Caco-2 (cell line): ENCODE measurements at regions not wholly inside any gene's neighbourhood (a gene's known extent, or its start where the extent isn't known, plus 50 kb on each side); places are given as distances from the start of the nearest gene placed in this dataset.

Experiments used
- BruUV-seq: library from RNA; stranded (reverse); fragments of 400-500 nt; replicated peaks from 2 replicates; lab custom pipeline; 2021; lab: Mats Ljungman, UMichigan
- CTCF ChIA-PET: fragments of 300-600 bp; sonication (Branson Sonifier 250); formaldehyde crosslinking; loops from one replicate; lab custom pipeline; 2022; ENCODE audit warnings: antibody characterized with exemption; lab: Charles Lee
- POLR2A ChIA-PET: fragments of 300-600 bp; sonication (Branson Sonifier 250); formaldehyde crosslinking; loops from one replicate; lab custom pipeline; 2022; ENCODE audit warnings: antibody characterized with exemption; lab: Charles Lee
- DNase-seq, 2 experiments: peaks; one replicate each; pipeline versions ENCODE4 v3.0.0 to v3.0.0-alpha.2; 2020 to 2022
- H3K27me3 ChIP-seq: replicated peaks from 2 replicates; pipeline ENCODE4 v1.6.0; 2011; ENCODE audit warnings: low read length; ENCODE audit not compliant: control insufficient read depth, insufficient read depth
- H3K36me3 ChIP-seq: 2 replicates; pipeline ENCODE4 v1.5.1; 2011; ENCODE audit warnings: low read length; ENCODE audit not compliant: control insufficient read depth, insufficient read depth
- H3K4me1 ChIP-seq: fragments of 250-450 bp; sonication (Bioruptor Pico); 2 replicates; pipeline ENCODE4 v1.5.1; 2020; ENCODE audit warnings: mild to moderate bottlenecking
- H3K4me3 ChIP-seq: 2 replicates; pipeline ENCODE4 v1.5.1; 2011; ENCODE audit warnings: low read depth, mild to moderate bottlenecking, control low read depth, low read length
- H3K9me3 ChIP-seq: fragments of 250-450 bp; sonication (Bioruptor Pico); 2 replicates; pipeline ENCODE4 v1.5.1; 2020; ENCODE audit warnings: mild to moderate bottlenecking, moderate library complexity
- H3K27ac Mint-ChIP-seq: one replicate; pipeline ENCODE4 v1.8.0; 2022; ENCODE audit warnings: mixed read lengths; ENCODE audit not compliant: unreplicated experiment
- H3K27me3 Mint-ChIP-seq: one replicate; pipeline ENCODE4 v1.8.0; 2022; ENCODE audit warnings: mixed read lengths; ENCODE audit not compliant: insufficient read depth, unreplicated experiment
- H3K36me3 Mint-ChIP-seq: one replicate; pipeline ENCODE4 v1.8.0; 2022; ENCODE audit warnings: mild to moderate bottlenecking, mixed read lengths; ENCODE audit not compliant: insufficient read depth, unreplicated experiment
- H3K4me1 Mint-ChIP-seq: one replicate; pipeline ENCODE4 v1.8.0; 2022; ENCODE audit warnings: low read depth, mixed read lengths; ENCODE audit not compliant: unreplicated experiment
- H3K4me3 Mint-ChIP-seq: one replicate; pipeline ENCODE4 v1.8.0; 2022; ENCODE audit warnings: mild to moderate bottlenecking, moderate library complexity, mixed read lengths; ENCODE audit not compliant: unreplicated experiment
- H3K9me3 Mint-ChIP-seq: one replicate; pipeline ENCODE4 v1.8.0; 2022; ENCODE audit warnings: mixed read lengths; ENCODE audit not compliant: unreplicated experiment
- intact Hi-C: fragments of 100-400 bp; cut with micrococcal nuclease; formaldehyde crosslinking; loops from one replicate; pipeline ENCODE4 v1.10.0; 2022; ENCODE audit not compliant: unreplicated experiment
- TF ChIP-seq, protein P1 (sequence below), 2 experiments: fragments of 200-600 bp in 1 of 2; IDR thresholded peaks; 1 replicate in 1 of 2; 2 replicates in 1 of 2; pipeline versions ENCODE4 v1.5.1 to v1.8.0; 2011 to 2022; ENCODE audit warnings: antibody characterized with exemption in 1 of 2, control low read depth in 1 of 2, inconsistent platforms in 1 of 2, low read depth in 1 of 2, low read length in 1 of 2, mild to moderate bottlenecking in 1 of 2, moderate library complexity in 1 of 2; ENCODE audit not compliant: insufficient read depth in 1 of 2, severe bottlenecking in 1 of 2, unreplicated experiment in 1 of 2

DNA sequence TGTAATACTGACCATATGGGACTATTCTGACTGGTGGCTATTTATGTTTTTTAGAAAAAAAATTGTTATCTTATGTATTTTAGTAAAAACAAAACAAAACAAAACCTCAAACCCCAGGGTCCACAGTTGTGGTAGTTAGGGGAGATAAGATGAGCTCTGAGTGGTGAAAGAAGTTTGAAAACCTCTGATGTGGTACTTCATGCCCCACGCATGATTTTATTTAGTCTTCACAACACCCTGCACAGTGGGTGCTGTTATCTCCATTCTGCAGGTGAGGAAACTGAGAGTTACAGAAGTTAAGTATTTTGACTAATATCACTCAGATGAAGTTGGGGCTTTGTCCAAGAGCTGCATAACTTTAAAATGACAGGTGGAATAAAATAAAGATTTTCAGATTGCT, 230.6 kb upstream of the TRPC5 start:
- CTCF ChIA-PET, result no interaction called here
- peaks cover 2% of the 10 kb centered on the region for H3K27me3 Mint-ChIP-seq

DNA sequence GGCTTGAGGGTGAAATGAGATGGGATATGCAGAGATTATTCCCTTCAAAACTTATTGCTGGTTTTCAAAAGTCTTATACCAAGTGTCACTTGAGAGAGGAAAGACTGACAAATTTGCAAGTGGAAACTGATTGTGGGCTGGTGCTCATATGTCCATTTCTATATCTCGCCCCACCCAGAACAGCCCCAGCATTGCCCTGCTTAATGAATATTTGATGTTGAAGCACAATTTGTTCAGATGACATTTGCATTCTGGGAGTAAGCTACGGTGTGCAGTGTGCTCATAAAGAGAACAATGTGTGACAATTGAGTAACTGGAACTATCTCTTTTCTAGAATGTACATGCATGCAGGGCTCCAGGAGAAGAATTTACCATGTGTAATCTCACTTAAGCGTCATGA, 223.5 kb upstream of the TRPC5 start:
- Mint-ChIP-seq H3K4me1 (no peaks in the 10 kb centered on the region), H3K27ac (no peak overlapping the region), H3K9me3 (no peaks in the 10 kb centered on the region), H3K4me3 (no peak overlapping the region), H3K36me3 (no peaks in the 10 kb centered on the region), H3K27me3 (no peaks in the 10 kb centered on the region)
- intact Hi-C loops, result no loop called here
- DNase-seq, result no peak
- H3K27me3 ChIP-seq, result no peaks in the 10 kb centered on the region
- H3K36me3 ChIP-seq, result no peaks in the 10 kb centered on the region
- ChIA-PET CTCF (no interaction called here), POLR2A (no interaction called here)
- TF ChIP-seq, protein P1, sequence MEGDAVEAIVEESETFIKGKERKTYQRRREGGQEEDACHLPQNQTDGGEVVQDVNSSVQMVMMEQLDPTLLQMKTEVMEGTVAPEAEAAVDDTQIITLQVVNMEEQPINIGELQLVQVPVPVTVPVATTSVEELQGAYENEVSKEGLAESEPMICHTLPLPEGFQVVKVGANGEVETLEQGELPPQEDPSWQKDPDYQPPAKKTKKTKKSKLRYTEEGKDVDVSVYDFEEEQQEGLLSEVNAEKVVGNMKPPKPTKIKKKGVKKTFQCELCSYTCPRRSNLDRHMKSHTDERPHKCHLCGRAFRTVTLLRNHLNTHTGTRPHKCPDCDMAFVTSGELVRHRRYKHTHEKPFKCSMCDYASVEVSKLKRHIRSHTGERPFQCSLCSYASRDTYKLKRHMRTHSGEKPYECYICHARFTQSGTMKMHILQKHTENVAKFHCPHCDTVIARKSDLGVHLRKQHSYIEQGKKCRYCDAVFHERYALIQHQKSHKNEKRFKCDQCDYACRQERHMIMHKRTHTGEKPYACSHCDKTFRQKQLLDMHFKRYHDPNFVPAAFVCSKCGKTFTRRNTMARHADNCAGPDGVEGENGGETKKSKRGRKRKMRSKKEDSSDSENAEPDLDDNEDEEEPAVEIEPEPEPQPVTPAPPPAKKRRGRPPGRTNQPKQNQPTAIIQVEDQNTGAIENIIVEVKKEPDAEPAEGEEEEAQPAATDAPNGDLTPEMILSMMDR (IDR thresholded peaks at IDR 0.05; ENCODE audit: insufficient read depth in 1 of 2, low read depth in 1 of 2, low read length in 1 of 2, severe bottlenecking in 1 of 2, unreplicated experiment in 1 of 2), result no peak
- no peaks in the 10 kb centered on the region for H3K4me1 ChIP-seq
- no peak overlapping the region for H3K4me3 ChIP-seq
- BruUV-seq, result no TSS peak
- H3K9me3 ChIP-seq, result no peaks in the 10 kb centered on the region

More for the DNA sequence above, 230.6 kb upstream of the TRPC5 start:
- Histone ChIP-seq H3K4me1 (no peaks in the 10 kb centered on the region), H3K4me3 (no peak overlapping the region), H3K9me3 (no peaks in the 10 kb centered on the region), H3K27me3 (no peaks in the 10 kb centered on the region), H3K36me3 (no peaks in the 10 kb centered on the region)
- intact Hi-C loops, result no loop called here
- Mint-ChIP-seq H3K36me3 (no peaks in the 10 kb centered on the region), H3K27ac (no peak overlapping the region), H3K9me3 (no peaks in the 10 kb centered on the region), H3K4me3 (no peak overlapping the region), H3K4me1 (no peaks in the 10 kb centered on the region)
- POLR2A ChIA-PET, result no interaction called here
- no peak for DNase-seq
- TF ChIP-seq, protein P1 (IDR thresholded peaks at IDR 0.05; ENCODE audit: insufficient read depth in 1 of 2, low read depth in 1 of 2, low read length in 1 of 2, severe bottlenecking in 1 of 2, unreplicated experiment in 1 of 2), result no peak
- BruUV-seq, result no TSS peak

DNA sequence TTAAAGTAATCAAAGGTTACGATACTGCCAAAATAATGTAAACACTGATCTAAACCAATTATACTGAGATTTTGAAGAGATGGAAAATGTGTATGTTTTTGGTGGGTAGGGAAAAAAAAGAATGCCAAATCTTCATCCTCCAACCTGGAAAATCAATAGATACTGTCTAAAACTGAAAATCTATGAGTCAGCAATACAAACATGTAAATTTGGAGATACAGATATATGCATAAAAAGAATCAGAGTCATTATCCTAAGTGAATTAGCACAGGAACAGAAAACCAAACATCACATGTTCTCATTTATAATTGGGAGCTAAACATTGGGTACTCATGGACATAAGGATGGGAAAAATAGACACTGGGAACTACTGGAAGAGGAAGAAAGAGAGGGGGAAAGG, 197.4 kb upstream of the TRPC5 start:
- Mint-ChIP-seq H3K36me3 (no peaks in the 10 kb centered on the region), H3K27ac (no peak overlapping the region), H3K4me3 (no peak overlapping the region), H3K9me3 (no peaks in the 10 kb centered on the region), H3K4me1 (no peaks in the 10 kb centered on the region), H3K27me3 (peaks cover 4% of the 10 kb centered on the region)
- CTCF ChIA-PET, result no interaction called here
- DNase-seq, result no peak
- H3K4me3 ChIP-seq, result no peak overlapping the region
- no peaks in the 10 kb centered on the region for H3K36me3 ChIP-seq
- H3K4me1 ChIP-seq, result no peaks in the 10 kb centered on the region
- H3K9me3 ChIP-seq, result no peaks in the 10 kb centered on the region
- intact Hi-C loops, result loop anchor here (10.0 kb wide), 1 partner anchor 65 kb away; no protein-coding TSS in a partner anchor
- POLR2A ChIA-PET, result no interaction called here
- H3K27me3 ChIP-seq, result no peaks in the 10 kb centered on the region
- BruUV-seq, result no TSS peak
- TF ChIP-seq, protein P1 (IDR thresholded peaks at IDR 0.05; ENCODE audit: insufficient read depth in 1 of 2, low read depth in 1 of 2, low read length in 1 of 2, severe bottlenecking in 1 of 2, unreplicated experiment in 1 of 2), result no peak
